SK-N-SH (cell line): ENCODE measurements at regions not wholly inside any gene's neighbourhood (a gene's known extent, or its start where the extent isn't known, plus 50 kb on each side); places are given as distances from the start of the nearest gene placed in this dataset.

Experiments
- CTCF ChIA-PET: fragments of 300-600, 350-600 bp; formaldehyde crosslinking; extraction: SDS; loops from one replicate; lab custom pipeline; 2021; lab: Yijun Ruan, JAX
- POLR2A ChIA-PET: fragments of 350-600 bp; sonication (Branson Sonifier 250); formaldehyde crosslinking; extraction: SDS; loops from one replicate; lab custom pipeline; 2020; ENCODE audit warnings: antibody characterized with exemption, inconsistent platforms; lab: Yijun Ruan, JAX
- DNase-seq: peaks from one replicate; pipeline ENCODE4 v3.0.0; 2012
- H2AFZ ChIP-seq: fragments of 200-600 bp; sonication (generic); 2 replicates; pipeline ENCODE4 v1.8.1; 2016; ENCODE audit warnings: antibody characterized with exemption, mild to moderate bottlenecking, low read depth
- H3F3A ChIP-seq: fragments of 200-600 bp; sonication (generic); replicated peaks from 2 replicates; pipeline ENCODE3; 2016; ENCODE audit warnings: antibody characterized with exemption, mild to moderate bottlenecking; ENCODE audit not compliant: insufficient read depth
- H3K27ac ChIP-seq, 2 experiments: fragments of 200-500 bp in 1 of 2; fragments of 200-600 bp in 1 of 2; sonication (Bioruptor generic) in 1 of 2; sonication (generic), shearing (Covaris generic) in 1 of 2; 2 replicates each; pipeline versions ENCODE4 v1.5.1 to v1.6.1; 2014 to 2016; ENCODE audit warnings: low read depth in 2 of 2, inconsistent platforms in 1 of 2, low read length in 1 of 2, mild to moderate bottlenecking in 1 of 2, mixed read lengths in 1 of 2
- H3K27me3 ChIP-seq: fragments of 200-600 bp; sonication (generic), shearing (Covaris generic); 2 replicates; pipeline ENCODE4 v1.6.1; 2016; ENCODE audit warnings: mixed run types; ENCODE audit not compliant: insufficient read depth
- H3K36me3 ChIP-seq, 2 experiments: fragments of 200-500 bp in 1 of 2; fragments of 200-600 bp in 1 of 2; sonication (Bioruptor generic) in 1 of 2; sonication (generic) in 1 of 2; replicated peaks in 1 of 2; 2 replicates each; pipeline versions ENCODE3 to v1.5.1; 2014 to 2016; ENCODE audit warnings: low read length in 1 of 2, mild to moderate bottlenecking in 1 of 2; ENCODE audit not compliant: insufficient read depth in 2 of 2, control insufficient read depth in 1 of 2
- H3K4me1 ChIP-seq, 2 experiments: fragments of 200-500 bp in 1 of 2; fragments of 200-600 bp in 1 of 2; sonication (Bioruptor generic) in 1 of 2; sonication (generic), shearing (Covaris generic) in 1 of 2; 2 replicates each; pipeline versions ENCODE4 v1.5.1 to v1.6.1; 2014 to 2016; ENCODE audit warnings: low read depth in 1 of 2, low read length in 1 of 2, mixed run types in 1 of 2; ENCODE audit not compliant: insufficient read depth in 2 of 2, control insufficient read depth in 1 of 2
- H3K4me2 ChIP-seq: fragments of 200-600 bp; sonication (generic), shearing (Covaris generic); 2 replicates; pipeline ENCODE4 v1.6.1; 2017; ENCODE audit warnings: mixed run types
- H3K4me3 ChIP-seq, 2 experiments: fragments of 200-500 bp in 1 of 2; fragments of 200-600 bp in 1 of 2; sonication (Bioruptor generic) in 1 of 2; sonication (generic), shearing (Covaris generic) in 1 of 2; 2 replicates each; pipeline versions ENCODE4 v1.5.1 to v1.8.1; 2014 to 2016; ENCODE audit warnings: low read depth in 2 of 2, inconsistent platforms in 1 of 2, low read length in 1 of 2, mild to moderate bottlenecking in 1 of 2, mixed read lengths in 1 of 2, moderate library complexity in 1 of 2
- H3K79me2 ChIP-seq: fragments of 200-600 bp; sonication (generic); 2 replicates; pipeline ENCODE4 v1.8.1; 2017; ENCODE audit warnings: mild to moderate bottlenecking; ENCODE audit not compliant: insufficient read depth
- H3K9ac ChIP-seq: fragments of 200-600 bp; sonication (generic); 2 replicates; pipeline ENCODE4 v1.6.1; 2017; ENCODE audit warnings: mixed run types
- H3K9me2 ChIP-seq: fragments of 200-600 bp; sonication (generic); 2 replicates; pipeline ENCODE4 v1.6.1; 2017; ENCODE audit warnings: mixed run types
- H3K9me3 ChIP-seq: fragments of 200-600 bp; sonication (generic); 2 replicates; pipeline ENCODE4 v1.6.1; 2017; ENCODE audit warnings: mixed run types, mild to moderate bottlenecking, moderate library complexity
- H4K20me1 ChIP-seq: fragments of 200-600 bp; sonication (generic); 2 replicates; pipeline ENCODE4 v1.6.1; 2017; ENCODE audit warnings: mild to moderate bottlenecking, mixed run types; ENCODE audit not compliant: insufficient read depth
- CHD2 ChIP-seq: fragments of 150-350 bp; IDR thresholded peaks from 2 replicates; pipeline ENCODE4 v1.6.1; 2018; ENCODE audit warnings: low read length; ENCODE audit not compliant: partially characterized antibody
- FOSL2 ChIP-seq: IDR thresholded peaks from 2 replicates; pipeline ENCODE4 v1.4.0; 2012; ENCODE audit warnings: low read depth, mild to moderate bottlenecking, moderate library complexity, borderline replicate concordance
- IRF3 ChIP-seq: fragments of 150-350 bp; IDR thresholded peaks from 2 replicates; pipeline ENCODE4 v1.6.1; 2016; ENCODE audit warnings: mild to moderate bottlenecking, low read depth, low read length
- MAX ChIP-seq: IDR thresholded peaks from 2 replicates; pipeline ENCODE4 v1.4.0; 2012; ENCODE audit warnings: low read depth
- REST ChIP-seq: IDR thresholded peaks from 2 replicates; pipeline ENCODE4 v1.6.1; 2012; ENCODE audit warnings: mild to moderate bottlenecking, low read depth, low read length, moderate library complexity
- RFX5 ChIP-seq: IDR thresholded peaks from 2 replicates; pipeline ENCODE4 v1.6.1; 2012; ENCODE audit warnings: mild to moderate bottlenecking, improper control_type of control experiment, low read length
- SIN3A ChIP-seq: IDR thresholded peaks from 2 replicates; pipeline ENCODE4 v1.6.1; 2012; ENCODE audit warnings: low read depth, mild to moderate bottlenecking, low read length, moderate library complexity, borderline replicate concordance
- TAF1 ChIP-seq: IDR thresholded peaks from 2 replicates; pipeline ENCODE4 v1.6.1; 2012; ENCODE audit warnings: low read depth, mild to moderate bottlenecking, low read length, moderate library complexity, borderline replicate concordance
- TCF12 ChIP-seq: IDR thresholded peaks from 2 replicates; pipeline ENCODE4 v1.4.0; 2012
- YY1 ChIP-seq: IDR thresholded peaks from 2 replicates; pipeline ENCODE4 v1.4.0; 2012; ENCODE audit warnings: low read depth, mild to moderate bottlenecking
- WGBS: methylation state at CpG from one replicate; pipeline ENCODE4 v1.1.6; 2017; ENCODE audit warnings: low lambda C conversion rate; 5-methylcytosine and 5-hydroxymethylcytosine counted together
- TF ChIP-seq, protein P1 (sequence below): fragments of 150-350 bp; IDR thresholded peaks from 2 replicates; pipeline ENCODE4 v1.6.1; 2017; ENCODE audit warnings: antibody characterized with exemption, low read length, low read depth, borderline replicate concordance
- TF ChIP-seq, protein P2 (sequence below): fragments of 200-600 bp; sonication (generic); IDR thresholded peaks from 2 replicates; pipeline ENCODE4 v1.6.1; 2017; ENCODE audit warnings: antibody characterized with exemption, mild to moderate bottlenecking, moderate library complexity

DNA sequence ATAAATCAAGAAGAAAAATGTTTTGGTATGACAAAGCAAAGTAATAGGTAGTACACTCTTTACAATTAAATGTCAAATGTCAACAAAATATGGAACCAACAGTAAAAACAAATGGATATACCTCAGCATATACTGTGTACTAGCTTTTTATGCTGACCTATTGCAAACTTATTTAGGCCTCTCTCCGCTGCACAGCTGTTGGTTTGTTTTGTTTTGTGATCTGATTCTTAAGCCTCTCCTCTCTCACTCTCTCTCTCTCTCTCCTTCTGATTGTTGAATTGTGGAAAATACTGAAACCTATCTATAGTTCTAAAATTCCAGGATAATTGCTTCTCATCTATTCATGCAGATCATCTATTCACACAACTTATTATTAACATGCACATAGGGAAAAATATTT is 154.9 kb upstream of the ARHGAP28 start (continued):
- no peak for TF ChIP-seq REST
- no peak for TF ChIP-seq SIN3A
- TF ChIP-seq YY1, result no peak
- no peak for TF ChIP-seq TAF1
- no peak for TF ChIP-seq IRF3

DNA sequence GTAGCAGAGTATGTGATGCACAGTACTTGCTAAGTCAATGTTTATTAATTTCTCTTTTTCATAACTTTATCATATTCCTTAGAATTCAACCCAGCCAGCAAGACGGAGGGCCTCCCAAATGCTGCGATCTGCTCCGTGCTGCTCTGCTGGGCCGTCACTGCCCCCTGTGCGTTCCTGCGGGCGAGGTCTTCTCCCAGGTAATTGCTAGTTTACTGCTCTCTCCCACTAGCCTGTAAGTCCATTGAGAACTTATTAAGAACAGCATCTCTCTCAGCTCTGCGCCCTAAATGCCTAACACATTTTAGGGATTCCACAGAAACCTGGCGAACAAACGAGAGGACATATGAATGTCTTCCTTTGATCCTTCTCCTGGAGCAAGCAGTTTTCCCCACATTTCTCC is 153.6 kb upstream of the ARHGAP28 start:
- ChIA-PET POLR2A (no interaction called here), CTCF (no interaction called here)
- Histone ChIP-seq H3K4me1 (no peaks in the 10 kb centered on the region), H4K20me1 (no peaks in the 10 kb centered on the region), H3K79me2 (no peaks in the 10 kb centered on the region), H3K4me2 (no peak overlapping the region), H3F3A (no peaks in the 10 kb centered on the region), H3K9me3 (no peaks in the 10 kb centered on the region), H3K27me3 (no peaks in the 10 kb centered on the region), H3K4me3 (no peak overlapping the region), H2AFZ (no peak overlapping the region), H3K27ac (no peak overlapping the region), H3K36me3 (no peaks in the 10 kb centered on the region), H3K9me2 (no peaks in the 10 kb centered on the region), H3K9ac (no peak overlapping the region)
- TF ChIP-seq, protein P1, sequence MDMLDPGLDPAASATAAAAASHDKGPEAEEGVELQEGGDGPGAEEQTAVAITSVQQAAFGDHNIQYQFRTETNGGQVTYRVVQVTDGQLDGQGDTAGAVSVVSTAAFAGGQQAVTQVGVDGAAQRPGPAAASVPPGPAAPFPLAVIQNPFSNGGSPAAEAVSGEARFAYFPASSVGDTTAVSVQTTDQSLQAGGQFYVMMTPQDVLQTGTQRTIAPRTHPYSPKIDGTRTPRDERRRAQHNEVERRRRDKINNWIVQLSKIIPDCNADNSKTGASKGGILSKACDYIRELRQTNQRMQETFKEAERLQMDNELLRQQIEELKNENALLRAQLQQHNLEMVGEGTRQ, result no peak
- TF ChIP-seq RFX5 (no peak), MAX (no peak), FOSL2 (no peak), YY1 (no peak), REST (no peak), CHD2 (no peak), TCF12 (no peak)
- TF ChIP-seq, protein P2, sequence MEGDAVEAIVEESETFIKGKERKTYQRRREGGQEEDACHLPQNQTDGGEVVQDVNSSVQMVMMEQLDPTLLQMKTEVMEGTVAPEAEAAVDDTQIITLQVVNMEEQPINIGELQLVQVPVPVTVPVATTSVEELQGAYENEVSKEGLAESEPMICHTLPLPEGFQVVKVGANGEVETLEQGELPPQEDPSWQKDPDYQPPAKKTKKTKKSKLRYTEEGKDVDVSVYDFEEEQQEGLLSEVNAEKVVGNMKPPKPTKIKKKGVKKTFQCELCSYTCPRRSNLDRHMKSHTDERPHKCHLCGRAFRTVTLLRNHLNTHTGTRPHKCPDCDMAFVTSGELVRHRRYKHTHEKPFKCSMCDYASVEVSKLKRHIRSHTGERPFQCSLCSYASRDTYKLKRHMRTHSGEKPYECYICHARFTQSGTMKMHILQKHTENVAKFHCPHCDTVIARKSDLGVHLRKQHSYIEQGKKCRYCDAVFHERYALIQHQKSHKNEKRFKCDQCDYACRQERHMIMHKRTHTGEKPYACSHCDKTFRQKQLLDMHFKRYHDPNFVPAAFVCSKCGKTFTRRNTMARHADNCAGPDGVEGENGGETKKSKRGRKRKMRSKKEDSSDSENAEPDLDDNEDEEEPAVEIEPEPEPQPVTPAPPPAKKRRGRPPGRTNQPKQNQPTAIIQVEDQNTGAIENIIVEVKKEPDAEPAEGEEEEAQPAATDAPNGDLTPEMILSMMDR, result no peak
- no peak for DNase-seq
- 89% methylated on average over 10 of the region's 10 CpGs for WGBS
